Neuronal stem cell (in vitro differentiated cells): ENCODE measurements at regions not wholly inside any gene's neighbourhood (a gene's known extent, or its start where the extent isn't known, plus 50 kb on each side); places are given as distances from the start of the nearest gene placed in this dataset.
A peak's percentile ranks its signal among the peaks of the same experiment; 100 is the strongest.

Source experiments
- DNase-seq: peaks from one replicate; pipeline ENCODE4 v3.0.0-alpha.2; 2013; ENCODE audit warnings: low spot score
- H2AFZ ChIP-seq: one replicate; pipeline ENCODE4 v1.6.1; 2013; ENCODE audit warnings: mild to moderate bottlenecking, low read length, inconsistent platforms
- H2AK5ac ChIP-seq: 2 replicates; pipeline ENCODE4 v1.6.1; 2013; ENCODE audit warnings: low read depth, mild to moderate bottlenecking, inconsistent platforms, low read length, moderate library complexity, mixed read lengths
- H2BK120ac ChIP-seq: 2 replicates; pipeline ENCODE4 v1.6.1; 2013; ENCODE audit warnings: low read depth, mild to moderate bottlenecking, inconsistent platforms, low read length, moderate library complexity, mixed read lengths
- H2BK12ac ChIP-seq: one replicate; pipeline ENCODE4 v1.6.1; 2013; ENCODE audit warnings: low read length, inconsistent platforms
- H2BK15ac ChIP-seq: 2 replicates; pipeline ENCODE4 v1.6.1; 2013; ENCODE audit warnings: mild to moderate bottlenecking, low read length, inconsistent platforms, mixed read lengths
- H2BK5ac ChIP-seq: one replicate; pipeline ENCODE4 v1.6.1; 2013; ENCODE audit warnings: inconsistent platforms, mild to moderate bottlenecking, low read length, moderate library complexity
- H3K14ac ChIP-seq: one replicate; pipeline ENCODE4 v1.6.1; 2013; ENCODE audit warnings: low read length, inconsistent platforms
- H3K18ac ChIP-seq: 2 replicates; pipeline ENCODE4 v1.6.1; 2013; ENCODE audit warnings: low read length, inconsistent platforms
- H3K23ac ChIP-seq: 2 replicates; pipeline ENCODE4 v1.6.1; 2013; ENCODE audit warnings: low read depth, mild to moderate bottlenecking, mixed read lengths, low read length, inconsistent platforms; ENCODE audit not compliant: poor library complexity
- H3K27ac ChIP-seq: replicated peaks from 3 replicates; pipeline ENCODE4 v1.5.1; 2013; ENCODE audit warnings: low read length, inconsistent platforms
- H3K27me3 ChIP-seq, 3 experiments: 2 replicates each; pipeline ENCODE4 v1.6.1; 2013; ENCODE audit warnings: low read length in 3 of 3, mild to moderate bottlenecking in 2 of 3, inconsistent platforms in 1 of 3, low read depth in 1 of 3, mixed read lengths in 1 of 3, moderate library complexity in 1 of 3; ENCODE audit not compliant: control insufficient read depth in 3 of 3, insufficient read depth in 3 of 3
- H3K36me3 ChIP-seq, 2 donors: replicated peaks in 1 of 2; 2 replicates each; pipeline ENCODE4 v1.6.1; 2013; ENCODE audit warnings: low read length in 2 of 2; ENCODE audit not compliant: control insufficient read depth in 2 of 2, insufficient read depth in 2 of 2
- H3K4ac ChIP-seq: 2 replicates; pipeline ENCODE4 v1.6.1; 2013; ENCODE audit warnings: inconsistent platforms, mild to moderate bottlenecking, low read length, moderate library complexity
- H3K4me1 ChIP-seq, 2 donors: 1 replicate in 1 of 2; 2 replicates in 1 of 2; pipeline ENCODE4 v1.6.1; 2013; ENCODE audit warnings: low read length in 2 of 2, low read depth in 1 of 2; ENCODE audit not compliant: control insufficient read depth in 2 of 2, insufficient read depth in 1 of 2
- H3K4me2 ChIP-seq: one replicate; pipeline ENCODE4 v1.6.1; 2013; ENCODE audit warnings: mild to moderate bottlenecking, low read length, inconsistent platforms; ENCODE audit not compliant: insufficient read depth, poor library complexity, severe bottlenecking
- H3K4me3 ChIP-seq, 2 donors: 2 replicates each; pipeline ENCODE4 v1.5.1; 2013; ENCODE audit warnings: low read length in 2 of 2, mild to moderate bottlenecking in 2 of 2, inconsistent platforms in 1 of 2, moderate library complexity in 1 of 2
- H3K79me1 ChIP-seq: one replicate; pipeline ENCODE4 v1.6.1; 2013; ENCODE audit warnings: low read depth, mild to moderate bottlenecking, inconsistent platforms, low read length, moderate library complexity
- H3K9ac ChIP-seq: one replicate; pipeline ENCODE4 v1.6.1; 2013; ENCODE audit warnings: mild to moderate bottlenecking, low read depth, low read length, inconsistent platforms; ENCODE audit not compliant: poor library complexity
- H3K9me3 ChIP-seq, 2 donors: replicated peaks in 1 of 2; 2 replicates each; pipeline versions ENCODE3 to v1.6.1; 2013; ENCODE audit warnings: low read length in 2 of 2, mild to moderate bottlenecking in 2 of 2, inconsistent platforms in 1 of 2, low read depth in 1 of 2, mixed read lengths in 1 of 2, moderate library complexity in 1 of 2; ENCODE audit not compliant: control insufficient read depth in 2 of 2, insufficient read depth in 1 of 2
- H4K8ac ChIP-seq: one replicate; pipeline ENCODE4 v1.6.1; 2013; ENCODE audit warnings: low read depth, mild to moderate bottlenecking, inconsistent platforms, low read length, moderate library complexity
- H4K91ac ChIP-seq: one replicate; pipeline ENCODE4 v1.6.1; 2013; ENCODE audit warnings: low read length, low read depth, mild to moderate bottlenecking, inconsistent platforms; ENCODE audit not compliant: poor library complexity
- WGBS, 2 donors: extraction: QIAGEN DNeasy Blood & Tissue Kit; methylation state at CpG; one replicate each; pipeline ENCODE4 v1.1.7; 2013; ENCODE audit warnings: missing lambda C conversion rate in 2 of 2, mixed read lengths in 1 of 2; ENCODE audit not compliant: insufficient read length in 2 of 2, insufficient replicate concordance in 1 of 2; ENCODE audit errors: extremely low coverage in 2 of 2; 5-methylcytosine and 5-hydroxymethylcytosine counted together

- H2BK15ac ChIP-seq: no peak overlapping the region
- no peak overlapping the region for H3K4me3 ChIP-seq
- H3K18ac ChIP-seq: no peak overlapping the region
- H3K27ac ChIP-seq: no peak overlapping the region
- no peak overlapping the region for H3K23ac ChIP-seq
- no peak for DNase-seq
- no peaks in the 10 kb centered on the region for H3K79me1 ChIP-seq
- no peak overlapping the region for H2AK5ac ChIP-seq
- no peak overlapping the region for H3K14ac ChIP-seq
- H3K4me2 ChIP-seq: no peak overlapping the region
- peaks cover 23 to 26% of the 10 kb centered on the region in 2 donors for H3K4me1 ChIP-seq
- H3K4ac ChIP-seq: no peak overlapping the region
- no CpG with 5 or more reads among the region's 3 CpGs for WGBS, 2 donors
- H3K9ac ChIP-seq: no peak overlapping the region
- H2BK120ac ChIP-seq: no peak overlapping the region
- no peaks in the 10 kb centered on the region for H3K36me3 ChIP-seq
- H2BK12ac ChIP-seq: no peak overlapping the region
- no peak overlapping the region for H4K91ac ChIP-seq
- H4K8ac ChIP-seq: no peak overlapping the region
- peaks cover 0 to 2% (median 0%) of the 10 kb centered on the region in 3 experiments for H3K27me3 ChIP-seq
- H2BK5ac ChIP-seq: no peak overlapping the region
- H2AFZ ChIP-seq: peak overlapping the region; percentile 74
- H3K9me3 ChIP-seq: no peaks in the 10 kb centered on the region
These were observed 71.0 kb upstream of the WDR26 start for GRCh38 chr1:224505454-224506093.

GRCh38 chr1:224506141-224506814, 71.7 kb upstream of the WDR26 start:
- Histone ChIP-seq H2BK120ac (no peak overlapping the region), H3K4me1 (peaks cover 19 to 22% of the 10 kb centered on the region in 2 donors), H3K27me3 (no peaks in the 10 kb centered on the region), H4K91ac (no peak overlapping the region), H3K9ac (peak overlapping the region; percentile 66), H3K4me2 (no peak overlapping the region), H3K18ac (peak overlapping the region; percentile 23), H3K36me3 (no peaks in the 10 kb centered on the region), H3K14ac (no peak overlapping the region), H3K9me3 (no peaks in the 10 kb centered on the region), H3K27ac (no peak overlapping the region), H2BK5ac (no peak overlapping the region), H3K4ac (no peak overlapping the region), H2BK15ac (no peak overlapping the region), H4K8ac (no peak overlapping the region), H3K4me3 (no peak overlapping the region), H2AK5ac (no peak overlapping the region), H3K79me1 (no peaks in the 10 kb centered on the region), H2AFZ (peak overlapping the region; percentile 74), H2BK12ac (no peak overlapping the region), H3K23ac (no peak overlapping the region)
- no peak for DNase-seq
- no CpG with 5 or more reads among the region's 18 CpGs for WGBS, 2 donors

GRCh38 chr1:224507771-224508523, 73.3 kb upstream of the WDR26 start:
- Histone ChIP-seq H3K27ac (no peak overlapping the region), H3K4me1 (peaks cover 13 to 15% of the 10 kb centered on the region in 2 donors)

GRCh38 chr1:224509907-224510306, 75.3 kb upstream of the WDR26 start:
- no peak overlapping the region for H3K4ac ChIP-seq
- no peaks in the 10 kb centered on the region for H3K9me3 ChIP-seq
- DNase-seq: no peak
- peak overlapping the region; percentile 3 for H2AFZ ChIP-seq
- H3K18ac ChIP-seq: no peak overlapping the region
- no peak overlapping the region for H3K4me2 ChIP-seq
- no peak overlapping the region for H3K9ac ChIP-seq
- H3K27ac ChIP-seq: no peak overlapping the region
- H3K4me1 ChIP-seq: peaks cover 5 to 8% of the 10 kb centered on the region in 2 donors
- H3K79me1 ChIP-seq: no peaks in the 10 kb centered on the region
- no peak overlapping the region for H2AK5ac ChIP-seq
- H3K36me3 ChIP-seq: no peaks in the 10 kb centered on the region
- H2BK15ac ChIP-seq: no peak overlapping the region
- H4K91ac ChIP-seq: no peak overlapping the region
- no CpG with 5 or more reads among the region's 7 CpGs for WGBS, 2 donors
- H2BK12ac ChIP-seq: no peak overlapping the region
- H3K23ac ChIP-seq: no peak overlapping the region
- H4K8ac ChIP-seq: no peak overlapping the region
- H2BK120ac ChIP-seq: no peak overlapping the region
- no peaks in the 10 kb centered on the region for H3K27me3 ChIP-seq
- H2BK5ac ChIP-seq: peak overlapping the region; percentile 27
- no peak overlapping the region for H3K4me3 ChIP-seq
- H3K14ac ChIP-seq: no peak overlapping the region

More at GRCh38 chr1:224507771-224508523, 73.3 kb upstream of the WDR26 start:
- no peak overlapping the region for H3K4ac ChIP-seq
- H2AFZ ChIP-seq: no peak overlapping the region
- H3K9ac ChIP-seq: no peak overlapping the region
- H2BK120ac ChIP-seq: no peak overlapping the region
- no peaks in the 10 kb centered on the region for H3K79me1 ChIP-seq
- no peak overlapping the region for H3K23ac ChIP-seq
- no peak overlapping the region for H2BK15ac ChIP-seq
- no peak overlapping the region for H4K91ac ChIP-seq
- no peaks in the 10 kb centered on the region for H3K36me3 ChIP-seq
- H3K9me3 ChIP-seq: no peaks in the 10 kb centered on the region
- H3K18ac ChIP-seq: no peak overlapping the region
- H2BK12ac ChIP-seq: no peak overlapping the region
- no peak overlapping the region for H2BK5ac ChIP-seq
- no CpG with 5 or more reads among the region's 2 CpGs for WGBS, 2 donors
- no peak overlapping the region for H4K8ac ChIP-seq
- no peaks in the 10 kb centered on the region for H3K27me3 ChIP-seq
- DNase-seq: no peak
- H3K4me3 ChIP-seq: no peak overlapping the region
- no peak overlapping the region for H2AK5ac ChIP-seq
- H3K4me2 ChIP-seq: no peak overlapping the region
- no peak overlapping the region for H3K14ac ChIP-seq
